HG02588 (cell line): ENCODE measurements at regions not wholly inside any gene's neighbourhood (a gene's known extent, or its start where the extent isn't known, plus 50 kb on each side); places are given as distances from the start of the nearest gene placed in this dataset.
"Not testable (repeated sequence)": the region's sequence is repeated elsewhere in the genome, so short reads cannot be mapped to it uniquely, and the experiment has no call there.

Experiments used
- ATAC-seq: cut with Tn5 transposase; IDR thresholded peaks from one replicate; pipeline ENCODE4 v1.9.1; 2021; ENCODE audit warnings: mild to moderate bottlenecking, moderate library complexity; ENCODE audit not compliant: unreplicated experiment

DNA sequence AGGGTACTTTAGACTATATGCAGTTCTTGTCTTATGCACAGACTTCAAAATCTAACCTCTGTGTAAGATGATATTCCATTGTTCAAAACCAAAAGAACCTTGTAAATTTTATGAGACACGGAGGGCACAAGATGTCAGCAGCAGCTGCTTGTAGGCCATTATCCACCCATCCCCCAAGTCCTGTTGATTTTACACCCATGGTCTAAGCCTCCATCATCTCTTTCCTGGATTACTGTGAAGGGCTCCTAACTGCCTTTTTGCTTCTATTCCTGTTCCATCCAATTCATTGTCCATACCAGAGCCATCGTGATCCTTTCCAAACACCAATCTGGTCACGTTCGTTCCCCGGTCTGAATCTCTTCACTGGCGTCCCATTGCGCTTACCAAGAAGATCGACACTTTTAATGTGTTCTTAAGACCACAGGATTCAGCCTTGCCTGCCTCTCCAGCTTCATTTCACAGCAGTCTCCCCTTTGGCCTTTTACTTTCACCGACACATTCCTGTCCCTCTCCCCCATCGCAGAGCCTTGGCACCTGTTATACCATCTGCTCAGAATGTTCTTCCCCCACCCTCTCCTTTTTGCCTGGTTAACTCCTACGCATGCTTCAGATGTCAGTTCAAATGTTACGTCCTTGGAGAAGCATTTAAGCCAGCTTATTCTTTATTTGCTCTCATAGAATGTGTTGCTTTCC is 107.3 kb upstream of the POU3F1 start:
- ATAC-seq: no peak

- ATAC-seq: no peak
Measured at GRCh38 chr1:38153066-38153777, 106.6 kb upstream of the POU3F1 start.

DNA sequence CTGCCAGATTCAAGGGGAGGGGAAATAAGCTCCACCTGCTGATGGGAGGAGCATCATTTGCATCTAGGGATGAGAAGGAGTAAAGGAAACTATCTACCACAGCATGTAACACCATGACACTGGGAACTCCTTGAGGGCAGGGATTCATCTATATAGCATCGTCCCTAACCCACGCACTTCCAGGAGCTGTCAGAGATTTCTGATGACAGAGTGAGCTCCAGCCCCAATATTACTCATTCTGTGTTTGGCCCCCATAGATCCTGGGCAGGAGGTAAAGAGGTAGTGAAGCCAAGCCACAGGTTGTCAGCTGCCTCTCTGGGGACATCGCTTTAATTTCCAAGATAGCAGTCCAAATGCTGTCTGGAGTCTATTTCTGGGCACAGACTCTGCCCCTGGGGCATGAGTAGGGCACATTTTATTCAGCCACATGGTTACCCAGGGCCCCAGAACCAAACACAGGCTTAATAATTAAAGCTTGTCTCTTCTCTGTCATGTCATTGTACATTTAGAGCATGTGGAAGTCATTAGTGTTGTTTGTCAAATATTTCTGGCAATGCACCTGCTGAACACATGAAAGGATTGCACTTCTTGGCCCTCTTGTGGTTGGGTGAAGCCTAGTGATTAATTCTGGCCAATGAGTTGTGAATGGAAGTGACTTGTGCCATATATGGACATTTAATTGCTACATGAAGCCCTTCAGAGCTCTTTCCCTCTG is 105.9 kb upstream of the POU3F1 start:
- ATAC-seq: no peak

DNA sequence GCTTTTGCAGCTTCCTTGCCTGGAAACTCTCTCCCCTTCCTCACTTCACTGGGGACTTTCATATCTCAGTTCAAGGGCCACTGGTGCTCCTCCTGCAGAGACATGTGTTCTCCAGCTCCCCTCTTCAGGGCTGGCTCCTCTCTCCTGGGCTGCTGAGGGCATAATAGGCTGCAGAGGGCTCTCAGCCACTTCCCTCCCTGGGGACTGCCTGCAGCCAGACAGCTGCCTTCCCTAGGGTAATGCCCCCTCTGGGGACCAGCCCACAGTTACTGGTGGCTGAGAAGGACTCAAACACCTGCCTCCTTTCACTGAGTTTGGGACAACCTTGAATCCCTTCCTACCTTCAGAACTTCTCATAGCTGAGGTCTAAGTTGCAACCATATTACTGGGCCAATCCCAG is 104.8 kb upstream of the POU3F1 start:
- no peak for ATAC-seq

DNA sequence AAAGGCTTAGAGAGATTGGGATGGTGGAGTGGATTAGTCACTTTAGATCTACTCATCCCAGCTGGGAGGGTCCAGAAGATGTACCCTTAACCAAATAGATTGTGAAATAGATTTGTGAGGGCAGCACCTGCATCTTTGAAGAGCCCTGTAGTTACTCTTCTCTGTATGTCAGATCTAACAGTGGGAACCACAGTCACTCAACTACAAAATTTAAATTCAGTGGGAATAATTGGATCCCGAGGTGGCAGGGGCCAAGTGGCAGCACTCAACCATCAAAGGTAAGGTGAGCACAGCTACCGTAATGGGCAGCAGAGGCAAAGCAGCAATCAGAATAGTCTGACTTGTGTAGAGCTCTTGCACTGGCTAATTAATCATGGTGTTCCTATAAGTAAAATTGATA is 99.5 kb upstream of the POU3F1 start:
- not testable (repeated sequence) for ATAC-seq

DNA sequence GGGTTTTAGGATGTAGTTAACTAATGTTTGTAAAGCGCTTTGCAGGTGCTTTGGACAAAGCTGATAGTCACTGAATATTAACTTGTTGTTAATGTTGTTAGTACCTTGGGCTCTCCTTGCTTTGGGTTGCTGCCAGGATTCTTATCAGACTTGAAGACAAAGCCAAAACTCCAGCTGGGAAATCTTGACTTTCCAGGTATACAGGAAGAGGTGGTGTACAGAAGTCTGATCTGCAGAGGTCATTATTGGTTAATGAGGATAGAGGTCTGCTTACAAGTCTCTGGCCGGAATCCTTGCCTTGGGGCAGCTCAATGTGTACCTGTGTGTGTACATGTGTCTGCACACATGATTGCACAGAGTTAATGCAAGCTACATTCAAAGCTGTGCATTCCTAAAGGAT is 96.0 kb upstream of the POU3F1 start:
- ATAC-seq: no peak

DNA sequence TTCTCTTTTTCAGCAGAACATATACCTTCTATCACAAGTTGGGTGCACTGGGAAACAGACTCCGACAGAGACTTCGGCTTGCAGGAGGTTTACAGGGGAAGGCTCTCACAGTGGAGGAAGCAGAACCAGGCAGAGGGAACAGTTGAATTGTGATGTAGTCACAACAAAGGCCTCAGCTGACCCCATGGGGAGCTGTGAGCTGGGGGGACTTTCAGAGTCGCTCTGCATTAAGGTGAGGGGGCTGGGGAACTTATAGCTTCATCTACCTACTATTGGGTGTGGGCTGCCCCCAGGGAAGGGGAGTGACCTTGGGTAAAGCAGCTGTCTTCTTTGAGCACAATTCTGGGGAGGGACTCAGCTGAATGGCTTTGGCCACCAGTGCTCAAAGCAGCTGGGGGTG is 94.9 kb upstream of the POU3F1 start:
- ATAC-seq: no peak

DNA sequence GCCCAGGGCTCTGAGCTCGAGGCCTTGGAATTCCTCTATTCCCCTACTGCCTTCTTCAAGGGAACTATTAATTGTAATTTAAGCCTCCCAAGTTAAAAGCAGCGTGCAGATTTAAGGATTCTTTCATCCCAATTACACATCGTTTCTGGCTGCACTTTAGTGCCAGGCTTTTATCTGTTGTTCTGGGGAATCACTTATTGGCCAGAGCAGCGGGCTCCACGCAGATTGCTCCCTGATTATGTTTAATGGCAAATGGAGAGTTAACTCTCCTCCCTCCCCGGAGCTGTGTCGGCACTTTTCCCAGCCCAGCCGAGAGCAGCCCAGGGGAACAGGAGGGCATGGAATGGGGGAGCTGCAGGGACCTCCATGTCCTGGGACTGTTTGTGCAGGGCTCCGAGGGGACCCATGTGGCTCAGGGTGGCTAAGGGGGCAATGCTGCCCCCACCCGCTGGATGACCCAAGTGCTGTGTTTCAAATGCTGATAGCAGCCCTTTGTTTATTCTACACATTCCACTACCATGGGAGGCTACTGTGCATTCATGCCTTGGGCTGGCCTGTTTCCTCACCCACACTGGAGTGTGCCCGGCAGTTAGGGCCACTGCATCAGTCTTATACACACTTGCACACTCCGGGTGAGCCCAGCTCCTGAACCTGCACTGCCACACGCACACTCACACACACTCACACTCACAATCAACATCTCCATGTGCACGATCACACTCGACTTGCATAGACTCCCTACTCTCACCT is 93.3 kb upstream of the POU3F1 start:
- no peak for ATAC-seq

DNA sequence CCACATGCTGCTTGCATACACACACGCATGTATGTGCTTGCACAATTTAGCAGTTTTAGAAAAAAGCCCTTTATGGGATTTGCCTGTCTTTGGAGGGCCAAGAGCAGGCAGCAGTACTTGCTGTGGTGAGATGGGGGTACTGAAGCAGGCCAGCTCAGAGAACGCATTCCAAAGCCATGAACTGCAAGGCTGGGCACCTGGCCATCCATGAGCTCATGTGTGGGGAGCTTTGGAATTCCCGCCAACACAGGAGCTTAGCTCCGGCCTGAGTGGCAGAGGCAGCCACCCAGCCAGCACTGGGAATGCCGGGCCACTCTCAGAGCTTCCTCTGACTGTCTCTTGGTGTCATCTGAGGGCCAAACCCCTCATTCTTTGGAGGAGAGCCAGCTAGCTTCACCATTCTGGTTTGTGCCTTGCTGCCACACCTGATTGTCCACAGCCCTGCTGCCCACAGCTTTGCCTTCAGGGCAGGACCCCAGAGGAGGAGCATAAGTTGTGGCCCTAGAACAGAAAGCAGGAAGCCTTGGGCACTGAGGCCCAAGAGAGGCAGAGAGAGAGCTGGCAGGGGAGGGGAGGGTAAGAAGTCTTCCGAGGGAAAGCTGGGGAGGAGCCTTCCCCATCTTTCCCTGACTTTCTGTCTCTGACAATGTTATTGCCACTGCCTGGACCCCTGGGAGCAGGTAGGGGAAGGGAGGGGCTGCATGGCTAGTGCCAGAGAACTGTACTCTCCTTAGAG is 92.1 kb upstream of the POU3F1 start:
- no peak for ATAC-seq

- ATAC-seq: no peak
Measured at GRCh38 chr1:38137164-38137563, 90.6 kb upstream of the POU3F1 start.

DNA sequence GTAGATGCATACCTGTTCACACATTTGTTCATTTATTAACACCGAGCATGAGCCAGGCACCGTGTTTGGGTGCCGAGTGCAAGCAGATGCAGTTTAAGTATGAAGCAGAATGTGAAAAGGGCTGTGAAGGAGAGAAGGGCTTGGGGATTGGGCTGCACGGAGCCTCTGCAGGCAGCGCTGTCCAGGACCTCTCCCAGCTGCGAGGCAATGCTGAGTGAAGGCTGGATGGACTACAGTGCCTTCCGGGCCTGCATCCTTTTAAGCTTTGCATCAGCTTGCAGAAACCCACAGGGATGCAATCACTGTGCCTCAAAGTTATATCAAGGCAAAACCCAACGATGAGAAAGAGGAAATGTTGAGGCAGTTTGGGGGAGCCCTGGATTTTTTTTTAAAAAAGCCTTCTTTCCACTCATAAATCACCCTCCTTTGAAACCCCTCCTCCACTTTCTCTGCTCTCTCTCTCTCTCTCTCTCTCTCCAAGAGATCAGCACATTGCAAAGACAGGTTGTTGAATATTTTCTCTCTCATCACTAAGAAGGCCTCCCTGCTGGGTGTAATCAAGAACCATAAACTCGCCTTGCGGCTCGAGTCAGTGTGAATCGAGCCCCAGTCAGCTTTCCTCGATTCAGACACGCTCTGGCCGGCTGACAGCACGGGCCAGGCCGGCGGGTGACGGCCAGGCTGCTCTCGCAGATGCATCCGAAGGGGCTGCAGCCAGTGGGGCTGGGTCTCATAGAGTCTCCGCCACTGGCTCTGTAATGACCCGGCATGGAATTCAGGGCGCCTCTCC is 89.2 kb upstream of the POU3F1 start:
- no peak for ATAC-seq

GRCh38 chr1:38134294-38134755 is 87.7 kb upstream of the POU3F1 start:
- ATAC-seq: no peak

DNA sequence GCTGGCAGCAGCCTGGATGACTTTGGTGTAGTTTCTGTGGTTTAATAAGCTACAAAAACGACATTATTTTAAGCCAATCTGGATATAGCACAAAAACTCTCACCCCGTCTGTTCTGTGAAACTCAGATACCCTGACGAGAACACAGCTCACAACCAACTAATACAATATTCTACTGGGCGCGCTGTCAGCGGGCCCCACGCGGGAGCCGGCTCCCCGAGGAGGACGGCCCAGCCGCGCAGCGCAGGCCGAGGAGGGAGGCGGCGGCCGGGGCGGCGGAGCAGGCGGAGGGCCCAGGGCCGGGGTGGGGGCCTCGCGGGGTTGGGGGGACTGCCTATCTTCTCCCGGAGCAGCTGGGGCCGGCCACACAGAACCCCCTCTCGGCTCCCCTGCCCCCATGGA is 87.2 kb upstream of the POU3F1 start:
- no peak for ATAC-seq

GRCh38 chr1:38133304-38133703 is 86.7 kb upstream of the POU3F1 start:
- ATAC-seq: no peak

GRCh38 chr1:38132681-38133080 is 86.1 kb upstream of the POU3F1 start:
- no peak for ATAC-seq

DNA sequence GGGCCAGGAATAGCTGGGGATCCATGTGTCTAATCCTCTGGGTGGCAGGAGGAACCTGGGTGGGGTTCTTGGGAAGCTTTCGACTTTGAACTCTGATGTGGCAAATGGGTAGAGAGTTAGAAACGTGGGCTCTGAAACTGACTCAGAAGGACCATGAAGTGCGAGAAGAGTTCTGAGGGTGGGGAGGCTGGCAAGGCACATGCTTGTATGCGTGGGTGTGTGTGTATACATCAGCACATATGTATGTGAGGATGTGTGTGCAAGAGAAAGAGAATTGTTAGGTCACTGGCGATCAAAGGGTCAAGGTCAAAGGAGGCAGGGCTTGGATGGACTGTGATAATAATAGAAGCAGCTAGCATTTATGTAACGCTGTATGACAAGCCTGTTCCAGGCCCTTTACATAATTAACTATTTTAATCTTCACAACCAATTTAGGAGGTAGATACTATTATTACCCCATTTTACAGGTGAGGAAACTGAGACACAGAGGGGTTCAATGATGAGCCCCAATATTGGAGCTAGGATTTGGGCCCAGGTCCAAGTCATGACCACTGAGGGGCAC is 84.5 kb upstream of the POU3F1 start:
- ATAC-seq: no peak

- no peak for ATAC-seq
Measured at GRCh38 chr1:38129971-38130370, 83.4 kb upstream of the POU3F1 start.

DNA sequence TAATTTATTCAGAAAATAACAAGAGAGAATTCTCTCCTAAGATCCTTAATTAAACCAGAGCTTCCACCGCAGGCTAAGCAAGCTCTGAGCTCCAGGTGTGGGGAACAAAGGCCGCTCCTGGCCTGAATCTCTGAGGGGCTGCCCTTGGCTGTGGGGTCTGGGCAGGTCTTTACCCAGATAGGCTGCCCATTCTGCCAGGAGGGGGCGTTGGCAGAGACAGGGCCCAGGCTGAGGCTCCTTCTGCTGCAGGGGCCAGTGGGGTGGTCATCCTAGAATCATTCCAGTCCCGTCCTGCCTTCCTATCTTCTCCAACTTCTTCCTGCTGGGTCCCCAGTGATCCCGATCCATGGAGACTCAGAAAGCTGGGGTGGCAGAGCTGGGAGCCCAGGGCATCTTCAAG is 82.9 kb upstream of the POU3F1 start:
- ATAC-seq: no peak

- no peak for ATAC-seq
Measured at GRCh38 chr1:38128926-38129453, 82.4 kb upstream of the POU3F1 start.
